ENCODE measurements at regions not wholly inside any gene's neighbourhood (a gene's known extent, or its start where the extent isn't known, plus 50 kb on each side); places are given as distances from the start of the nearest gene placed in this dataset.
"Not testable (repeated sequence)": the region's sequence is repeated elsewhere in the genome, so short reads cannot be mapped to it uniquely, and the experiment has no call there.

DNA sequence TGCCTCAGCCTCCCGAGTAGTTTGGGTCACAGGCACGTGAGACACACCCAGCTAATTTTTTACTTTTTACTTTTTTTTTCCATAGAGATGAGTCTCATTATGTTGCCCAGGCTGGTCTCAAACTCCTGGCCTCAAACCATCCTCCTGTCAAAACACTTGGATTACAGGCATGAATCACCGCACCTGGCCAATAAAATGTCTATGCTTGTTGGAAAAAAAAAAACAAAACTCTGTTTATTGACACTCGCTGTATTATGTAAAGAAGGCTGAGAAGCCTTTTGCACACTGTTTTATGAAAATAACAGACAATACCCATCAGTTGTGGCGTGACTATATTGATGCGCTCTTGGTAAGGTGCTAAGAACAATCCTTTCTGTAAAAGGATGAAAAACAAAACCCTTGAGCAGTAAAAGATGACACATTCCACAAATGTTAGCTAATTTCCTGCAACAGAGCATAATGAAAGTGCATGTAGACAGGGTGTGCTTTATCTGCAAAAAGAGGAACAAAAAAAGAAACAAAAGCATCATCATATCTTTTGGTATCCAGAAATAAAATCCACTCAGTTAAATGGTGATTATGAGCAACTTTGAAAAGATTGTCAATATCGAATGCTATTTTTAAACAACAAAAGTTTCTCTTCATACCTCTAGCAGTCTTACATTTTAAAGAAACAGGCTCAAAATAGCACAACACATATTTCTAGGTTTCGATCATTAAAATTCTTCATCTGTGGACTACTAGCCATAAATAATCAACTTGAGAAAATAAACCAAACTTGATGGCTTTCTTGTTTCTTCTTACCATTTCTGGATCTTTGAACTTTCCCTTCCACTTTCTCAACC lies 108.3 kb upstream of the PHACTR1 start:
- Mint-ChIP-seq H3K27me3 (peaks cover 22% of the 10 kb centered on the region), H3K36me3 (ENCODE audit: low read depth) (no peaks in the 10 kb centered on the region), H3K4me3 (no peak overlapping the region)

DNA sequence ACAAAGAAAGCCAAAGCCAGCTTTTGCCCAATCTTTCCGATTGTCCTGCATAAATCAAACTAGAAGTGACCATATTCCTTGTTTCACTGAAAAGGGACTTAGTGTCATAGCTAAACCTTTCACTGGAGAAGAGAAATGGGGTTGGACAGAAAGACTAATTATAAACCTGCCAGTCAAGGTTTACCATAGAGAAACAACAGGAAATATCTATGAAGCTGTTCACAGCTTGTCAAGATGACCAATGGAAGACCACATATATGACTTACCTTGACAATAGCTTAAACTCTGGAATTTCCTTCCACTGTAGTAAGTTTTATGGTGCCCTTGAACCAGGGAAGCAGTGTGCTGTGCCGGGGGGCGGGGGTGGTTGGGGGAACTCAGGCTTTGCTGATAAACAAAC lies 107.7 kb upstream of the PHACTR1 start:
- Mint-ChIP-seq H3K36me3 (ENCODE audit: low read depth) (no peaks in the 10 kb centered on the region), H3K9me3 (no peaks in the 10 kb centered on the region), H3K27ac (no peak overlapping the region), H3K4me3 (no peak overlapping the region), H3K27me3 (peaks cover 21% of the 10 kb centered on the region), H3K4me1 (no peaks in the 10 kb centered on the region)
- no peak for ATAC-seq (replicated peaks)

More for the DNA sequence above, 108.3 kb upstream of the PHACTR1 start:
- ATAC-seq (replicated peaks), result peak; percentile 39
- H3K27ac Mint-ChIP-seq, result no peak overlapping the region
- H3K9me3 Mint-ChIP-seq, result no peaks in the 10 kb centered on the region
- no peaks in the 10 kb centered on the region for H3K4me1 Mint-ChIP-seq

DNA sequence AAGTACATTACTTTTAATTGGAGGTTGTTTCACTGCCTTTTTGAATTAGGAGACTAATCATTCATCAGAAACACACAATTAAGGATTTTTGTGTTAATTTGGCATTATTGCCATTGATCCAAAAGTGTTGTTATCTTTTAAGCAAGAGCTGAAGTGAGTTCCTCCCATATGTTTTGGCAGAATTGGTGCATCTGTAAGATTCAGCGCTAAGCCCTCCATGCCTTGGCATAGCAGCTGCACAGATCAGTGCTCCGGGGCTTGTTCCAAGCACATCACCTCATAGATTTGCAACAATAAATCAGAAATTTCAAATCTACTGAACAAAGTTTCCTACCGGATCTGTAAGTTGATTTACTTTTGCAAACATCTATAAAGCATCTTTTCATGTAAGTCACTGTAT lies 106.8 kb upstream of the PHACTR1 start:
- no peak for ATAC-seq (replicated peaks)
- Mint-ChIP-seq H3K9me3 (no peaks in the 10 kb centered on the region), H3K4me3 (no peak overlapping the region), H3K27me3 (peaks cover 20% of the 10 kb centered on the region), H3K36me3 (ENCODE audit: low read depth) (no peaks in the 10 kb centered on the region), H3K27ac (no peak overlapping the region), H3K4me1 (no peaks in the 10 kb centered on the region)

DNA sequence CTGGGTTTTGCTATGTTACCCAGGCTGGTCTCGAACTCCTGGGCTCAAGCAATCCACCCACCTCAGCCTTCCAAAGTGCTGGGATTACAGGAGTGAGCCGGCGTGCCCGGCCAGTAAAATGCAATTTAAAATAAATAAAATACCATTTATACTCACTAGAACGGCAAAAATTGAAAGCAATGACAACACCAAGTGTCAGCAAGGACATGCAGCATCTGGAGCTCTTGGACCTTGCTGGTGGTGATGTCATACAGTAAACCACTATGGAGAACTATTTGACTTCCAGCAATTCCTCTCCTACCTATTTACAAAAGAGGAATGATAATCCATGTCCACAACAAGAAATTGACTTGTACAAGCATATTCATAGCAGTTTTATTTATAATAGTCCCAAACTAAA lies 105.7 kb upstream of the PHACTR1 start:
- Mint-ChIP-seq H3K36me3 (ENCODE audit: low read depth) (no peaks in the 10 kb centered on the region), H3K27ac (no peak overlapping the region), H3K4me3 (no peak overlapping the region), H3K4me1 (no peaks in the 10 kb centered on the region), H3K9me3 (no peaks in the 10 kb centered on the region), H3K27me3 (peaks cover 19% of the 10 kb centered on the region)
- ATAC-seq (replicated peaks), result no peak

DNA sequence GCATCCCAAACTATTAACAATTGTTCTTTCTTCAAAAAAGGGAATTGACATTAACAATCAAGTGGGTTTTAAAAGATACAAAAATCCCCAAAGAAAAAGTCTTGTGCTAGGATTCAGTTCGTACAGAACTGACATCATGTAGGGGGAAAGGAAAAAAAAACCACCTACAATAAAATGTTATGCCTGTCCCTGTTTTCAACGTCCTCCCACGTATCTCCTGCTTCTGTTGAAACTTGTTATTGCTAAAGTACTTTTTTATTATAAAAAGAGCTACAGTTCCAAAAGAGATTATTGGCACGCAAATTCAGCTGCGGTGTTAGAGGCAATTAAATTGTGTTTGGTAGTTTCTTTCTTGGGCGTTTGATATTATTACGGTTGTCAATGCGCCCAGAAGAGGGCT lies 102.8 kb upstream of the PHACTR1 start:
- H3K36me3 Mint-ChIP-seq (ENCODE audit: low read depth), result no peaks in the 10 kb centered on the region
- no peaks in the 10 kb centered on the region for H3K4me1 Mint-ChIP-seq
- no peaks in the 10 kb centered on the region for H3K9me3 Mint-ChIP-seq
- no peak overlapping the region for H3K4me3 Mint-ChIP-seq
- no peak for ATAC-seq (replicated peaks)
- peaks cover 10% of the 10 kb centered on the region for H3K27me3 Mint-ChIP-seq
- no peak overlapping the region for H3K27ac Mint-ChIP-seq

DNA sequence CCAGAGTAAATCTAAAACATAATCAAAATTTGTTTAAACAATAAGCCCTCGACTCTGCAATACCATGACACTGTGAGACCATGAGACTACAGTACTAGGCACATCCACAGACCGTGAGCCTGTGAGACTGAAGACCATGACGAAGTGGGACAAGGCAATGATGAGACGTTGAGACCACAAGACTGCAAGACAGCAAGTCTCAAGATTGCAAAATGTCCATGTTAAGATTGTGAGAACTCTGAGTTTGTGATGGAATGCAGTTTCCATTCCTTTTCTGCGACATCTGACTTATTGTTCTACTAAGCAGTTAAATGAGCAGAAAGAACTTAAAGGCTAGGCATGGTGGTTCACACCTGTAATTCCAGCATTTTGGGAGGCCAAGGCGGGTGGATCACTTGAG lies 102.1 kb upstream of the PHACTR1 start:
- ATAC-seq (replicated peaks), result no peak
- no peaks in the 10 kb centered on the region for H3K4me1 Mint-ChIP-seq
- no peak overlapping the region for H3K27ac Mint-ChIP-seq

DNA sequence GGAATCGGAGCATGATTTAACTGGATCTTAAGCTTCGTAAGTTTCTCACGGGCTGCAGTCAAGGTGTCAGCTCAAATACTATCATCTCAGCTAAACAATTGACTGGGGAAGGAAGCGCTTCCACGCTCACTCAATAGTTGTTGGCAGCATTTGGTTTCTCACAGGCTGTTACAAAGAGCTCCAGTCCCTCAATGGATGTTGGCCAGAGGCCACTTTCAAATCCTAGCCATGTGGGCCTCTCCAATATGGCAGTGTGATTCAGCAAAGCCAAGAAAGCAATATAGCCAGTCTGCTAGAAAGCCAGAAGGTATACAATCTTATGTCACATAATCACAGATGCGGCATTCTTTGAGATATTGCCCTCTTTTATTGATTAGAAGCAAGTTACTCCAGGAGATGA lies 98.3 kb upstream of the PHACTR1 start:
- no peak for ATAC-seq (replicated peaks)
- peaks cover 7% of the 10 kb centered on the region for H3K27me3 Mint-ChIP-seq
- H3K4me3 Mint-ChIP-seq, result no peak overlapping the region

More for the DNA sequence above, 102.1 kb upstream of the PHACTR1 start:
- H3K27me3 Mint-ChIP-seq, result peaks cover 10% of the 10 kb centered on the region
- no peaks in the 10 kb centered on the region for H3K9me3 Mint-ChIP-seq
- no peaks in the 10 kb centered on the region for H3K36me3 Mint-ChIP-seq (ENCODE audit: low read depth)
- H3K4me3 Mint-ChIP-seq, result no peak overlapping the region

DNA sequence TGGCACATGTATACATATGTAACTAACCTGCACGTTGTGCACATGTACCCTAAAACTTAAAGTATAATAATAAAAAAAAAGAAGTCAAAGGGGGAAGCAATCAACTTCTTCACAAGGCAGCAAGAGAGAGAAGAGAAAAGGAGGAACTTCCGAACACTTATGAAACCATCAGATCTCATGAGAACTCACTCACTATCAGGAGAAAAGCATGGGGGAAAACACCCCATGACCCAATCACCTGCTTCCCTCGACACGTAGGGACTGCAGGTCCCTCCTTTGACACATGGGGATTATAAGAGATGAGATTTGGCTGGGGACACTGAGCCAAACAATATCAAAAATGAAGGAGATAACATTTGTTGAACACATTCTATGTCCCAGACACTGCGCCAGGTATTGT lies 94.8 kb upstream of the PHACTR1 start:
- H3K36me3 Mint-ChIP-seq (ENCODE audit: low read depth), result no peaks in the 10 kb centered on the region
- no peak overlapping the region for H3K27ac Mint-ChIP-seq
- no peak for ATAC-seq (replicated peaks)
- no peaks in the 10 kb centered on the region for H3K9me3 Mint-ChIP-seq
- no peaks in the 10 kb centered on the region for H3K4me1 Mint-ChIP-seq
- no peak overlapping the region for H3K4me3 Mint-ChIP-seq
- H3K27me3 Mint-ChIP-seq, result peaks cover 12% of the 10 kb centered on the region

More for the DNA sequence above, 98.3 kb upstream of the PHACTR1 start:
- Mint-ChIP-seq H3K9me3 (no peaks in the 10 kb centered on the region), H3K4me1 (no peaks in the 10 kb centered on the region), H3K36me3 (ENCODE audit: low read depth) (no peaks in the 10 kb centered on the region), H3K27ac (no peak overlapping the region)

DNA sequence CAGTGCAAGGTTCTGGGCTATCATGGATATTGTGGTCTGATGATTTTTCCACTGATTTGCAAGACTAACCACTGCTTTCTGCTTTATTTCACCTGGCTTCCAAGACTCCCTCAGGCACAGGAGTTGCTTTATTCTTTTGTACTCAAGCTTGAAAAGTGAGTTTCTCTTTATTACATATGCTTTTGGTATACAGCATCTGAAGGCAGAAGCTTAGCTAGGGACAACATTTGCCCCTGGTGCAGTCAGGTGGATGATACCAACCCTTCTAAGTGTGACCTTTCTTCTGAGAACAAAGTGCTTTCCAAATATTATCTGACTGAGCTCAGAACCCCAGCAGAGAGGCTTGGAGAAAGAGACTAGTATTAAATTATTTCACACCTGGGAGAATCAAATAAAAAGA lies 94.0 kb upstream of the PHACTR1 start:
- H3K27me3 Mint-ChIP-seq, result peaks cover 11% of the 10 kb centered on the region
- no peaks in the 10 kb centered on the region for H3K4me1 Mint-ChIP-seq
- no peak for ATAC-seq (replicated peaks)
- H3K4me3 Mint-ChIP-seq, result no peak overlapping the region
- no peaks in the 10 kb centered on the region for H3K36me3 Mint-ChIP-seq (ENCODE audit: low read depth)
- no peaks in the 10 kb centered on the region for H3K9me3 Mint-ChIP-seq
- H3K27ac Mint-ChIP-seq, result no peak overlapping the region

DNA sequence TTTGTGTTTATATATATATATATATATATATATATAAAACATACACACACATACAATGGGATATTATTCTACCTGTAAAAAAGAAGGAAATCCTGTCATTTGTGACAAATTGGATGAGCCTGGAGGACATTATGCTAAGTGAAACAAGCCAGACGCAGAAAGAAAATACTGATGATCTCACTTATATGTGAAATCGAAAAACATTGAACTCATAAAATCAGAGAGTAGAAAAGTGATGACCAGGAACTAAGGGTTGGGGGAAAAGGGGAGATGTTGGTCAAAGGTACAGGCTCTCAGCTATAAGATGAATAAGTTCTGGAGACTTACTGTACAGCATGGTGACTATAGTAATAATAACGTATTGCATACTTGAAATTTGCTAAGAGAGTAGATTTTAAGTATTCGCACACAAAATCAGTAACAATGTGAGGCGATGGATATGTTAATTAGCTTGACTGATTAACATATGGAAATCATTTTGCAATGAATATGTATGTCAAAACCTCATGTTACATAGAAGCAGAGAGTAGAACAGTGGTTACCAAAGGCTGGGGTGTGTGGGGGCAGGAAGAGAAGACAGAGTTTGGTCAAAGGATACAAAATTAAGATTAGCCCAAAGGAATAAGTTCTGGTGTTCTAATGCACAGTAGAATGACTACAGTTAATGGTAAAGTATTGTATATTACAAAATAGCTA lies 92.3 kb upstream of the PHACTR1 start:
- H3K27me3 Mint-ChIP-seq, result peaks cover 11% of the 10 kb centered on the region
- no peak overlapping the region for H3K4me3 Mint-ChIP-seq
- no peak overlapping the region for H3K27ac Mint-ChIP-seq
- no peaks in the 10 kb centered on the region for H3K36me3 Mint-ChIP-seq (ENCODE audit: low read depth)
- no peaks in the 10 kb centered on the region for H3K9me3 Mint-ChIP-seq
- ATAC-seq (replicated peaks), result no peak
- no peaks in the 10 kb centered on the region for H3K4me1 Mint-ChIP-seq

DNA sequence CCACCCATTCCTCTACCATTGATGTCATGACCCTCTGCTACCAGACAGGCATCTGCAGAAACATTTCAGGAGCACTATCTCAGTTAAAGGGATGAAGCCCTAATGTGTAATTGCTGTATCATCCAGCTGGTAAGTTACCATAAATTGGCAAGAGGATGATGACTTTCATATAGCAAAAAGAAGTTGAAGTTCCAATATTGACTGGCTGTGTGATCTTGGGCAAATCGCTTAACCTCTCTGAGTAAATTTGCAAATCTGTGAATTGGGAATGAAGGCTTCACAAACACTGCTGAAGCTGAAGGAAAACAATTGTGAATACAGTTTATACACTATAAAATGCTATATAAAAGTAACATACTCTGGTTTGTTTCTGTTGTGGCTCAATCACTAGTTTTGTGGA lies 89.5 kb upstream of the PHACTR1 start:
- Mint-ChIP-seq H3K9me3 (no peaks in the 10 kb centered on the region), H3K4me1 (no peaks in the 10 kb centered on the region), H3K36me3 (ENCODE audit: low read depth) (no peaks in the 10 kb centered on the region), H3K4me3 (no peak overlapping the region), H3K27me3 (peaks cover 14% of the 10 kb centered on the region), H3K27ac (no peak overlapping the region)
- no peak for ATAC-seq (replicated peaks)

DNA sequence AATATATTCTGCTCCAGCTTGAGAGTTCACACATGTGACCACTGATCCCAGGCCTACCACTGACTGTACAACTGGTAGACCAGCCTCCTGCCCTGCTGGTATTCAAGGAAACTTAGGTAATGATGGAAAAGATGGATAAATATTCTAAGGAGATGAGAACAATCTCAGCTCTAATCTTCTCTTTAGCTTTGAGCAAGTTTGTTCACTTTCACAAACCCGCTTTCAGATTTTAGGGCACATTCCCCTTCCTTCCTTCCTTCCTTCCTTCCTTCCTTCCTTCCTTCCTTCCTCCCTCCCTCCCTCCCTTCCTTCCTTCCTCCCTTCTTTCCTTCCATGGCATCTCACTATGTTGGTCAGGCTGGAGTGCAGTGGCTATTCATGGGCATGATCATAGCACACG lies 88.2 kb upstream of the PHACTR1 start:
- no peak for ATAC-seq (replicated peaks)
- no peak overlapping the region for H3K4me3 Mint-ChIP-seq
- no peaks in the 10 kb centered on the region for H3K36me3 Mint-ChIP-seq (ENCODE audit: low read depth)
- H3K4me1 Mint-ChIP-seq, result no peaks in the 10 kb centered on the region
- peaks cover 21% of the 10 kb centered on the region for H3K27me3 Mint-ChIP-seq
- H3K27ac Mint-ChIP-seq, result no peak overlapping the region
- no peaks in the 10 kb centered on the region for H3K9me3 Mint-ChIP-seq

DNA sequence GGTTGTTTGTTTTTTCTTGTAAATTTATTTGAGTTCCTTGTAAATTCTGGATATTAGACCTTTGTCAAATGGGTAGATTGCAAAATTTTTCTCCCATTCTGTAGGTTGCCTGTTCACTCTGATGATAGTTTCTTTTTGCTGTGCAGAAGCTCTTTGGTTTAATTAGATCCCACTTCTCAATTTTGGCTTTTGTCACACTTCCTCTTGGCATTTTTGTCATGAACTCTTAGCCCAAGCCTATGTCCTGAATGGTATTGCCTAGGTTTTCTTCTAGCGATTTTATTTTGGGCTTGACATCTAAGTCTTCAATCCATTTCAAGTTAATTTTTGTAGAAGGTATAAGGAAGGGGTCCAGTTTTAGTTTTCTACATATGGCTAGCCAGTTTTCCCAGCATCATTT lies 82.8 kb upstream of the PHACTR1 start:
- H3K27me3 Mint-ChIP-seq, result peaks cover 48% of the 10 kb centered on the region
- H3K4me1 Mint-ChIP-seq; ATAC-seq (replicated peaks); H3K9me3 Mint-ChIP-seq; H3K4me3 Mint-ChIP-seq; H3K36me3 Mint-ChIP-seq (ENCODE audit: low read depth); H3K27ac Mint-ChIP-seq: not testable (repeated sequence)

DNA sequence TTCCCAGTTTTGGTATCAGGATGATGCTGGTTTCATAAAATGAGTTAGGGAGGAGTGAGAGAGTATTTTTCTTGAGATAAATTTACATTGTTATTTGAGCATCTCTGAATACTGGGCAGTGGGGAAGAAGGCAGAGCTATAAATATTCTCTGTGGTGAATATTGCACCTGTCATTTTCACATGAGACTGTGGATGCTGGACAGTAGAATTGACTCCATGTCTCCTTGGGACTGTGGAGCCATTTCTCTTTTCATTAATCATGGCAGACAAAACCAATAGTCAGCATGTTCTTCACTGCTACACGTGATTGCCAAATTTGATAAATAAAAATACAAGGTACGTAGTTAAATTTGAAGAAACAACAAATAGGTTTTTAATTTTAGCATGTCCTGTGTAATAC lies 81.2 kb upstream of the PHACTR1 start:
- peaks cover 4% of the 10 kb centered on the region for H3K4me1 Mint-ChIP-seq

DNA sequence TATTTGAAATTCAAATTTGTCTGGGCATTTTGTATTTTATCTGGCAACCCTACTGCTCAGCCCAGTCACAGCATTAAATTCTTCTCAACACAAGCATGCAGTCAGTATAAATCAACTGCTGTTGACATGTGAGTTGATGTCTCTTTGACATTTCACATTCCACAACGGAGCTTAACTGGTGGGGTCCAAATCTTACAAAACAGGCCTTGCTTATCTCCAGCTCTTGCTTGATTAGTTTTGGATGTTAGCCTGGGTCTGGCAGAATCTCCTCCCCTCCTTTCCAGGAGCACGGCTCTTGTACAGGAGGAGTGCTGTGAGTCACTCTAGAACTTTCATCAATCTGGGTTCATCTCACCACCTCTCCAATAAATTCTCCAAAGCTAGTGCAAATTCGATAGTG lies 80.8 kb upstream of the PHACTR1 start:
- Mint-ChIP-seq H3K9me3 (peaks cover 3% of the 10 kb centered on the region), H3K27me3 (peaks cover 48% of the 10 kb centered on the region), H3K36me3 (ENCODE audit: low read depth) (no peaks in the 10 kb centered on the region), H3K27ac (no peak overlapping the region), H3K4me1 (peaks cover 4% of the 10 kb centered on the region), H3K4me3 (no peak overlapping the region)
- no peak for ATAC-seq (replicated peaks)

More for the DNA sequence above, 81.2 kb upstream of the PHACTR1 start:
- no peak for ATAC-seq (replicated peaks)
- Mint-ChIP-seq H3K36me3 (ENCODE audit: low read depth) (no peaks in the 10 kb centered on the region), H3K27ac (no peak overlapping the region), H3K4me3 (no peak overlapping the region), H3K27me3 (peaks cover 48% of the 10 kb centered on the region), H3K9me3 (peaks cover 3% of the 10 kb centered on the region)

Data from activated T-helper 17 cell treated with anti-CD3 and anti-CD28 coated beads, Interleukin-2, amount 50 U/mL, for 72 hours (primary cell).